ENCODE measurements at regions not wholly inside any gene's neighbourhood (a gene's known extent, or its start where the extent isn't known, plus 50 kb on each side); places are given as distances from the start of the nearest gene placed in this dataset.

- Mint-ChIP-seq H3K4me3 (no peak overlapping the region), H3K4me1 (no peaks in the 10 kb centered on the region), H3K27ac (no peak overlapping the region), H3K9me3 (peaks cover 0 to 1% (median 0%) of the 10 kb centered on the region in 5 donors), H3K27me3 (peaks cover 3 to 16% of the 10 kb centered on the region in 2 donors), H3K36me3 (no peaks in the 10 kb centered on the region)
- H3K9me3 ChIP-seq (ENCODE audit: low read length) = no peaks in the 10 kb centered on the region
- DNase-seq = no peak
- no peaks in the 10 kb centered on the region for H3K27me3 ChIP-seq (ENCODE audit: insufficient read depth, low read length, poor library complexity, severe bottlenecking)
- H3K4me1 ChIP-seq (ENCODE audit: insufficient read depth, low read length) = no peaks in the 10 kb centered on the region
- POLR2A ChIA-PET = no interaction called here
- H3K27ac ChIP-seq (ENCODE audit: low read depth, low read length) = no peak overlapping the region
- H3K36me3 ChIP-seq (ENCODE audit: insufficient read depth, low read length) = no peaks in the 10 kb centered on the region
- H3K4me3 ChIP-seq (ENCODE audit: low read length) = no peak overlapping the region
- CTCF ChIA-PET = no interaction called here
Measured at GRCh38 chr9:32864971-32865370, 81.6 kb downstream of the TMEM215 start.

- Mint-ChIP-seq H3K4me1 (no peaks in the 10 kb centered on the region), H3K9me3 (peaks cover 0 to 1% (median 0%) of the 10 kb centered on the region in 5 donors), H3K4me3 (no peak overlapping the region), H3K36me3 (no peaks in the 10 kb centered on the region), H3K27me3 (peaks cover 3 to 16% of the 10 kb centered on the region in 2 donors), H3K27ac (no peak overlapping the region)
- no peak for DNase-seq
- Histone ChIP-seq H3K9me3 (ENCODE audit: low read length) (no peaks in the 10 kb centered on the region), H3K36me3 (ENCODE audit: insufficient read depth, low read length) (no peaks in the 10 kb centered on the region), H3K27ac (ENCODE audit: low read depth, low read length) (no peak overlapping the region), H3K4me1 (ENCODE audit: insufficient read depth, low read length) (no peaks in the 10 kb centered on the region), H3K4me3 (ENCODE audit: low read length) (no peak overlapping the region), H3K27me3 (ENCODE audit: insufficient read depth, low read length, poor library complexity, severe bottlenecking) (no peaks in the 10 kb centered on the region)
- ChIA-PET CTCF (no interaction called here), POLR2A (no interaction called here)
Measured at GRCh38 chr9:32866273-32866672, 82.9 kb downstream of the TMEM215 start.

GRCh38 chr9:32867026-32867425 lies 83.7 kb downstream of the TMEM215 start:
- Mint-ChIP-seq H3K36me3 (no peaks in the 10 kb centered on the region), H3K9me3 (peaks cover 0 to 1% (median 0%) of the 10 kb centered on the region in 5 donors), H3K4me3 (no peak overlapping the region), H3K4me1 (no peaks in the 10 kb centered on the region), H3K27ac (no peak overlapping the region), H3K27me3 (peaks cover 3 to 14% of the 10 kb centered on the region in 2 donors)
- Histone ChIP-seq H3K36me3 (ENCODE audit: insufficient read depth, low read length) (no peaks in the 10 kb centered on the region), H3K4me3 (ENCODE audit: low read length) (no peak overlapping the region), H3K27ac (ENCODE audit: low read depth, low read length) (no peak overlapping the region), H3K9me3 (ENCODE audit: low read length) (no peaks in the 10 kb centered on the region), H3K4me1 (ENCODE audit: insufficient read depth, low read length) (no peaks in the 10 kb centered on the region), H3K27me3 (ENCODE audit: insufficient read depth, low read length, poor library complexity, severe bottlenecking) (no peaks in the 10 kb centered on the region)
- ChIA-PET CTCF (no interaction called here), POLR2A (no interaction called here)
- no peak for DNase-seq

- no peak overlapping the region for H3K27ac ChIP-seq (ENCODE audit: low read depth, low read length)
- no peak overlapping the region for H3K4me3 Mint-ChIP-seq
Measured at GRCh38 chr9:32867601-32868204, 84.4 kb downstream of the TMEM215 start.

GRCh38 chr9:32869404-32869803 lies 86.1 kb downstream of the TMEM215 start:
- H3K36me3 Mint-ChIP-seq = no peaks in the 10 kb centered on the region
- Histone ChIP-seq H3K4me1 (ENCODE audit: insufficient read depth, low read length) (no peaks in the 10 kb centered on the region), H3K4me3 (ENCODE audit: low read length) (no peak overlapping the region), H3K27me3 (ENCODE audit: insufficient read depth, low read length, poor library complexity, severe bottlenecking) (no peaks in the 10 kb centered on the region), H3K9me3 (ENCODE audit: low read length) (no peaks in the 10 kb centered on the region), H3K36me3 (ENCODE audit: insufficient read depth, low read length) (no peaks in the 10 kb centered on the region), H3K27ac (ENCODE audit: low read depth, low read length) (no peak overlapping the region)
- H3K4me1 Mint-ChIP-seq = no peaks in the 10 kb centered on the region
- no peak overlapping the region for H3K27ac Mint-ChIP-seq
- no peak for DNase-seq
- POLR2A ChIA-PET = no interaction called here
- H3K9me3 Mint-ChIP-seq = peaks cover 0 to 1% (median 0%) of the 10 kb centered on the region in 5 donors
- CTCF ChIA-PET = no interaction called here
- no peak overlapping the region for H3K4me3 Mint-ChIP-seq
- H3K27me3 Mint-ChIP-seq = peaks cover 3 to 14% of the 10 kb centered on the region in 2 donors

More at GRCh38 chr9:32867601-32868204, 84.4 kb downstream of the TMEM215 start:
- H3K27me3 Mint-ChIP-seq = peaks cover 3 to 14% of the 10 kb centered on the region in 2 donors
- Histone ChIP-seq H3K4me3 (ENCODE audit: low read length) (no peak overlapping the region), H3K4me1 (ENCODE audit: insufficient read depth, low read length) (no peaks in the 10 kb centered on the region), H3K36me3 (ENCODE audit: insufficient read depth, low read length) (no peaks in the 10 kb centered on the region), H3K27me3 (ENCODE audit: insufficient read depth, low read length, poor library complexity, severe bottlenecking) (no peaks in the 10 kb centered on the region), H3K9me3 (ENCODE audit: low read length) (no peaks in the 10 kb centered on the region)
- ChIA-PET CTCF (no interaction called here), POLR2A (no interaction called here)
- H3K27ac Mint-ChIP-seq = no peak overlapping the region
- peaks cover 0 to 1% (median 0%) of the 10 kb centered on the region in 5 donors for H3K9me3 Mint-ChIP-seq
- no peaks in the 10 kb centered on the region for H3K4me1 Mint-ChIP-seq
- no peak for DNase-seq
- H3K36me3 Mint-ChIP-seq = no peaks in the 10 kb centered on the region

GRCh38 chr9:32873131-32873530 lies 89.8 kb downstream of the TMEM215 start:
- peaks cover 6 to 7% of the 10 kb centered on the region in 2 donors for H3K27me3 Mint-ChIP-seq
- no peaks in the 10 kb centered on the region for H3K36me3 Mint-ChIP-seq
- no peaks in the 10 kb centered on the region for H3K36me3 ChIP-seq (ENCODE audit: insufficient read depth, low read length)
- no peaks in the 10 kb centered on the region for H3K4me1 Mint-ChIP-seq
- no peak overlapping the region for H3K4me3 Mint-ChIP-seq
- no peaks in the 10 kb centered on the region for H3K9me3 Mint-ChIP-seq
- H3K9me3 ChIP-seq (ENCODE audit: low read length) = no peaks in the 10 kb centered on the region
- POLR2A ChIA-PET = no interaction called here
- no peaks in the 10 kb centered on the region for H3K4me1 ChIP-seq (ENCODE audit: insufficient read depth, low read length)
- no peak overlapping the region for H3K27ac Mint-ChIP-seq
- no peak for DNase-seq
- H3K27me3 ChIP-seq (ENCODE audit: insufficient read depth, low read length, poor library complexity, severe bottlenecking) = no peaks in the 10 kb centered on the region
- H3K4me3 ChIP-seq (ENCODE audit: low read length) = no peak overlapping the region
- CTCF ChIA-PET = interaction anchor here (1.9 kb wide), 1 partner anchor 14 kb away, joined by 5 read pairs; no protein-coding TSS in a partner anchor
- no peak overlapping the region for H3K27ac ChIP-seq (ENCODE audit: low read depth, low read length)

- H3K4me1 Mint-ChIP-seq = no peaks in the 10 kb centered on the region
- ChIA-PET CTCF (interaction anchor here (1.9 kb wide), 1 partner anchor 14 kb away, joined by 5 read pairs; no protein-coding TSS in a partner anchor), POLR2A (no interaction called here)
- H3K36me3 ChIP-seq (ENCODE audit: insufficient read depth, low read length) = no peaks in the 10 kb centered on the region
- no peak overlapping the region for H3K4me3 ChIP-seq (ENCODE audit: low read length)
- no peak overlapping the region for H3K4me3 Mint-ChIP-seq
- peaks cover 6 to 7% of the 10 kb centered on the region in 2 donors for H3K27me3 Mint-ChIP-seq
- no peak for DNase-seq
- no peak overlapping the region for H3K27ac Mint-ChIP-seq
- H3K27me3 ChIP-seq (ENCODE audit: insufficient read depth, low read length, poor library complexity, severe bottlenecking) = no peaks in the 10 kb centered on the region
- no peak overlapping the region for H3K27ac ChIP-seq (ENCODE audit: low read depth, low read length)
- no peaks in the 10 kb centered on the region for H3K9me3 ChIP-seq (ENCODE audit: low read length)
- H3K4me1 ChIP-seq (ENCODE audit: insufficient read depth, low read length) = no peaks in the 10 kb centered on the region
- no peaks in the 10 kb centered on the region for H3K36me3 Mint-ChIP-seq
- no peaks in the 10 kb centered on the region for H3K9me3 Mint-ChIP-seq
Measured at GRCh38 chr9:32873553-32873952, 90.2 kb downstream of the TMEM215 start.

- Histone ChIP-seq H3K9me3 (ENCODE audit: low read length) (no peaks in the 10 kb centered on the region), H3K27me3 (ENCODE audit: insufficient read depth, low read length, poor library complexity, severe bottlenecking) (no peaks in the 10 kb centered on the region), H3K36me3 (ENCODE audit: insufficient read depth, low read length) (no peaks in the 10 kb centered on the region), H3K27ac (ENCODE audit: low read depth, low read length) (no peak overlapping the region), H3K4me3 (ENCODE audit: low read length) (no peak overlapping the region), H3K4me1 (ENCODE audit: insufficient read depth, low read length) (no peaks in the 10 kb centered on the region)
- no peaks in the 10 kb centered on the region for H3K9me3 Mint-ChIP-seq
- H3K27ac Mint-ChIP-seq = no peak overlapping the region
- H3K36me3 Mint-ChIP-seq = no peaks in the 10 kb centered on the region
- POLR2A ChIA-PET = no interaction called here
- no peaks in the 10 kb centered on the region for H3K4me1 Mint-ChIP-seq
- CTCF ChIA-PET = no interaction called here
- H3K27me3 Mint-ChIP-seq = peaks cover 0 to 7% of the 10 kb centered on the region in 2 donors
- no peak for DNase-seq
- H3K4me3 Mint-ChIP-seq = no peak overlapping the region
Measured at GRCh38 chr9:32875242-32875641, 91.9 kb downstream of the TMEM215 start.

Data from CD8-positive, alpha-beta memory T cell (primary cell).